Neutrophil (primary cell): ENCODE measurements at regions not wholly inside any gene's neighbourhood (a gene's known extent, or its start where the extent isn't known, plus 50 kb on each side); places are given as distances from the start of the nearest gene placed in this dataset.

Experiments
- H3K27ac ChIP-seq: fragments of 200-600 bp; sonication (generic); 2 replicates; pipeline ENCODE4 v1.5.1; 2016; ENCODE audit warnings: mild to moderate bottlenecking, moderate library complexity
- H3K27me3 ChIP-seq: fragments of 200-600 bp; sonication (generic); 2 replicates; pipeline ENCODE4 v1.6.0; 2016; ENCODE audit warnings: mild to moderate bottlenecking
- H3K36me3 ChIP-seq: fragments of 200-600 bp; sonication (generic); 2 replicates; pipeline ENCODE4 v1.5.1; 2017
- H3K4me1 ChIP-seq, 2 experiments: fragments of 200-600 bp in 1 of 2; sonication (generic) in 1 of 2; 1 replicate in 1 of 2; 2 replicates in 1 of 2; pipeline versions ENCODE4 v1.5.1 to v1.6.1; 2013 to 2016; ENCODE audit warnings: low read depth in 1 of 2, low read length in 1 of 2, mild to moderate bottlenecking in 1 of 2, moderate library complexity in 1 of 2; ENCODE audit not compliant: control insufficient read depth in 1 of 2, insufficient read depth in 1 of 2
- H3K4me3 ChIP-seq, 2 experiments: fragments of 200-600 bp in 1 of 2; sonication (generic) in 1 of 2; 1 replicate in 1 of 2; 2 replicates in 1 of 2; pipeline ENCODE4 v1.5.1; 2013 to 2016; ENCODE audit warnings: low read depth in 1 of 2, low read length in 1 of 2, mild to moderate bottlenecking in 1 of 2, moderate library complexity in 1 of 2
- H3K9me3 ChIP-seq: fragments of 200-600 bp; sonication (generic); 2 replicates; pipeline ENCODE4 v1.5.1; 2016
- CTCF ChIP-seq: fragments of 200-600 bp; sonication (generic); IDR thresholded peaks from 2 replicates; pipeline ENCODE4 v1.5.1; 2016; ENCODE audit warnings: antibody characterized with exemption

GRCh38 chr5:66306105-66306843 lies 162.2 kb downstream of the SREK1 start:
- Histone ChIP-seq H3K27ac (no peak overlapping the region), H3K36me3 (no peaks in the 10 kb centered on the region), H3K9me3 (no peaks in the 10 kb centered on the region), H3K4me3 (no peak overlapping the region), H3K4me1 (no peaks in the 10 kb centered on the region), H3K27me3 (peaks cover 14% of the 10 kb centered on the region)
- peak; percentile 20 for TF ChIP-seq CTCF

- Histone ChIP-seq H3K36me3 (no peaks in the 10 kb centered on the region), H3K27me3 (peaks cover 10% of the 10 kb centered on the region), H3K4me3 (no peak overlapping the region), H3K9me3 (no peaks in the 10 kb centered on the region), H3K4me1 (no peaks in the 10 kb centered on the region), H3K27ac (no peak overlapping the region)
- no peak for TF ChIP-seq CTCF
These were observed 162.8 kb downstream of the SREK1 start for GRCh38 chr5:66306844-66307315.

- Histone ChIP-seq H3K9me3 (no peaks in the 10 kb centered on the region), H3K4me3 (no peak overlapping the region), H3K27ac (no peak overlapping the region), H3K4me1 (no peaks in the 10 kb centered on the region), H3K36me3 (no peaks in the 10 kb centered on the region), H3K27me3 (peaks cover 10% of the 10 kb centered on the region)
- TF ChIP-seq CTCF = peak; percentile 17
These were observed 163.6 kb downstream of the SREK1 start for GRCh38 chr5:66307647-66308241.

- Histone ChIP-seq H3K27ac (no peak overlapping the region), H3K9me3 (no peaks in the 10 kb centered on the region), H3K4me3 (no peak overlapping the region), H3K27me3 (peaks cover 5% of the 10 kb centered on the region), H3K36me3 (no peaks in the 10 kb centered on the region), H3K4me1 (no peaks in the 10 kb centered on the region)
- no peak for TF ChIP-seq CTCF
These were observed 168.2 kb downstream of the SREK1 start for GRCh38 chr5:66312266-66312665.

- no peak for TF ChIP-seq CTCF
These were observed 171.7 kb downstream of the SREK1 start for GRCh38 chr5:66315784-66316183.

More at GRCh38 chr5:66315784-66316183, 171.7 kb downstream of the SREK1 start:
- Histone ChIP-seq H3K9me3 (no peaks in the 10 kb centered on the region), H3K4me1 (peaks cover 0 to 12% of the 10 kb centered on the region in 2 experiments), H3K27ac (no peak overlapping the region), H3K36me3 (no peaks in the 10 kb centered on the region), H3K4me3 (no peak overlapping the region), H3K27me3 (peaks cover 20% of the 10 kb centered on the region)
